ENCODE measurements at regions not wholly inside any gene's neighbourhood (a gene's known extent, or its start where the extent isn't known, plus 50 kb on each side); places are given as distances from the start of the nearest gene placed in this dataset.

DNA sequence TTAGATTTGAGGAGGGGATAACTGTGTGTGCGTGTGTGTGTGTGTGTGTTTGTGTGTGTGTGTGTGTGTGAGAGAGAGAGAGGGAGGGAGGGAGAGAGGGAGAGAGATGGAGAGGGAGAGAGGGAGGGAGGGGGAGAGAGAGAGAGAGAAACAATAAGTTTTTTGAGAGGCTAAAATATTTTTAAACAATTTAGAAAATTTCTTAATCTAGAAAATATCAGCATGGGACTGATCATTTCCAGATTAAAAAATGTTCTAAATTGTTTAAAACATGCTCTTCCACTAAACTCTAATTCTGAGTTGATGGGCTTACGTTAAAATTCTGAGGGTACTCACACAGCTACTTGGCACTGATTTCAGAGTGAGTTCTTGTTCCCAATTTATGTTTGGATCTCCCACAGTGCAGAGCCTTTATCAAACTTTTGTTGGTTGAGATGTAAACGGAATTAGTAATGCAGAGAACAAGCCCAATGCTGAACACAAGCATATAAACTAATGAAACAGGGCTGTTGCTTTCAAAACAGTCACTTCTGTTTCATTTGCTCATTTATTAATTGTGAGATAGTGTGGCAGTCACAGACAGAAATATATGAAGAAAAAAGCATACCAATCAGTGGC lies 73.4 kb upstream of the RGS2 start:
- no peak for TF ChIP-seq BHLHE40 (IDR thresholded peaks at IDR 0.05; ENCODE audit: borderline replicate concordance)
- no peak for TF ChIP-seq ARNT (IDR thresholded peaks at IDR 0.05)
